ENCODE measurements at regions not wholly inside any gene's neighbourhood (a gene's known extent, or its start where the extent isn't known, plus 50 kb on each side); places are given as distances from the start of the nearest gene placed in this dataset.

- DNase-seq = no peak
Measured at GRCh38 chr7:46322937-46323336, 401.9 kb upstream of the IGFBP3 start.

- no peak for DNase-seq
Measured at GRCh38 chr7:46321556-46322205, 400.6 kb upstream of the IGFBP3 start.

GRCh38 chr7:46320956-46321355 is 399.9 kb upstream of the IGFBP3 start:
- DNase-seq = no peak

GRCh38 chr7:46319841-46320240 is 398.8 kb upstream of the IGFBP3 start:
- DNase-seq = no peak

GRCh38 chr7:46318276-46318675 is 397.2 kb upstream of the IGFBP3 start:
- no peak for DNase-seq

- no peak for DNase-seq
Measured at GRCh38 chr7:46317256-46317655, 396.2 kb upstream of the IGFBP3 start.

- no peak for DNase-seq
Measured at GRCh38 chr7:46315891-46316290, 394.8 kb upstream of the IGFBP3 start.

GRCh38 chr7:46301677-46302076 is 380.6 kb upstream of the IGFBP3 start:
- no peak for DNase-seq

- DNase-seq = no peak
Measured at GRCh38 chr7:46297515-46297914, 376.4 kb upstream of the IGFBP3 start.

GRCh38 chr7:46296526-46296925 is 375.5 kb upstream of the IGFBP3 start:
- DNase-seq = no peak

GRCh38 chr7:46294381-46294780 is 373.3 kb upstream of the IGFBP3 start:
- no peak for DNase-seq

GRCh38 chr7:46292741-46293140 is 371.7 kb upstream of the IGFBP3 start:
- DNase-seq = no peak

- DNase-seq = no peak
Measured at GRCh38 chr7:46291601-46292150, 370.6 kb upstream of the IGFBP3 start.

GRCh38 chr7:46291050-46291438 is 370.0 kb upstream of the IGFBP3 start:
- DNase-seq = no peak

GRCh38 chr7:46290374-46291049 is 369.4 kb upstream of the IGFBP3 start:
- no peak for DNase-seq

- DNase-seq = no peak
Measured at GRCh38 chr7:46288861-46289260, 367.8 kb upstream of the IGFBP3 start.

GRCh38 chr7:46288010-46288409 is 366.9 kb upstream of the IGFBP3 start:
- DNase-seq = no peak

GRCh38 chr7:46286957-46287356 is 365.9 kb upstream of the IGFBP3 start:
- no peak for DNase-seq

GRCh38 chr7:46286356-46286755 is 365.3 kb upstream of the IGFBP3 start:
- no peak for DNase-seq

GRCh38 chr7:46285878-46286277 is 364.8 kb upstream of the IGFBP3 start:
- no peak for DNase-seq

GRCh38 chr7:46283852-46284251 is 362.8 kb upstream of the IGFBP3 start:
- no peak for DNase-seq

GRCh38 chr7:46282155-46282554 is 361.1 kb upstream of the IGFBP3 start:
- no peak for DNase-seq

- no peak for DNase-seq
Measured at GRCh38 chr7:46281071-46281470, 360.0 kb upstream of the IGFBP3 start.

- no peak for DNase-seq
Measured at GRCh38 chr7:46279290-46279689, 358.2 kb upstream of the IGFBP3 start.

GRCh38 chr7:46264646-46265045 is 343.6 kb upstream of the IGFBP3 start:
- DNase-seq = no peak

All from KG1 (cell line).